Endothelial cell of umbilical vein (primary cell): ENCODE measurements at regions not wholly inside any gene's neighbourhood (a gene's known extent, or its start where the extent isn't known, plus 50 kb on each side); places are given as distances from the start of the nearest gene placed in this dataset.

ENCODE experiments used
- BruUV-seq: library from RNA; stranded (reverse); fragments of 400-500 nt; replicated peaks from 2 replicates; lab custom pipeline; 2021; lab: Mats Ljungman, UMichigan
- CTCF ChIA-PET: fragments of 300-600, 350-600 bp; sonication (Branson Sonifier 250); formaldehyde crosslinking; loops from one replicate; lab custom pipeline; 2021; ENCODE audit warnings: antibody characterized with exemption, inconsistent platforms; lab: Charles Lee
- POLR2A ChIA-PET: fragments of 300-600, 350-600 bp; sonication (Branson Sonifier 250); formaldehyde crosslinking; loops from one replicate; lab custom pipeline; 2021; ENCODE audit warnings: antibody characterized with exemption, inconsistent platforms; lab: Charles Lee
- DNase-seq: peaks from one replicate; pipeline ENCODE4 v3.0.0-alpha.2; 2011; ENCODE audit warnings: low read depth, low spot score
- FAIRE-seq: peaks from 2 replicates; lab custom pipeline; 2011; peaks lifted over from hg19 to GRCh38; lab: Jason Lieb, UNC
- H2AFZ ChIP-seq: 2 replicates; pipeline ENCODE4 v1.6.0; 2012; ENCODE audit warnings: low read depth, low read length, control low read depth, inconsistent platforms
- H3K27ac ChIP-seq: 2 replicates; pipeline ENCODE4 v1.5.1; 2011; ENCODE audit warnings: low read depth, mild to moderate bottlenecking, control low read depth, low read length, moderate library complexity; ENCODE audit not compliant: insufficient read depth
- H3K27me3 ChIP-seq, 2 experiments: 2 replicates each; pipeline versions ENCODE4 v1.6.0 to v1.6.1; 2011; ENCODE audit warnings: low read length in 2 of 2, mixed read lengths in 1 of 2; ENCODE audit not compliant: control insufficient read depth in 2 of 2, insufficient read depth in 2 of 2
- H3K36me3 ChIP-seq, 2 experiments: 2 replicates in 1 of 2; 3 replicates in 1 of 2; pipeline ENCODE4 v1.5.1; 2011; ENCODE audit warnings: low read length in 2 of 2, mild to moderate bottlenecking in 1 of 2, moderate library complexity in 1 of 2; ENCODE audit not compliant: control insufficient read depth in 2 of 2, insufficient read depth in 2 of 2; ENCODE audit errors: extremely low read depth in 1 of 2
- H3K4me1 ChIP-seq: 3 replicates; pipeline ENCODE4 v1.5.1; 2011; ENCODE audit warnings: mild to moderate bottlenecking, low read length; ENCODE audit not compliant: control insufficient read depth, insufficient read depth; ENCODE audit errors: extremely low read depth
- H3K4me2 ChIP-seq: 2 replicates; pipeline ENCODE4 v1.6.1; 2011; ENCODE audit warnings: low read length, control low read depth, mixed read lengths; ENCODE audit not compliant: insufficient read depth
- H3K4me3 ChIP-seq, 3 experiments: fragments of 200-600 bp in 1 of 3; sonication (generic), shearing (Covaris generic) in 1 of 3; replicated peaks in 1 of 3; 2 replicates each; pipeline ENCODE4 v1.5.1; 2011 to 2016; ENCODE audit warnings: control low read depth in 3 of 3, low read length in 3 of 3, mild to moderate bottlenecking in 2 of 3, inconsistent platforms in 1 of 3, low read depth in 1 of 3, moderate library complexity in 1 of 3; ENCODE audit not compliant: insufficient read depth in 1 of 3
- H3K79me2 ChIP-seq: 2 replicates; pipeline ENCODE4 v1.6.0; 2012; ENCODE audit warnings: low read length, inconsistent platforms; ENCODE audit not compliant: control insufficient read depth, insufficient read depth
- H3K9ac ChIP-seq: replicated peaks from 2 replicates; pipeline ENCODE3; 2011; ENCODE audit warnings: low read length, control low read depth; ENCODE audit not compliant: insufficient read depth; ENCODE audit errors: extremely low read depth
- H3K9me1 ChIP-seq: replicated peaks from 3 replicates; pipeline ENCODE4 v1.6.0; 2011; ENCODE audit warnings: mild to moderate bottlenecking, low read length; ENCODE audit not compliant: control insufficient read depth, insufficient read depth; ENCODE audit errors: extremely low read depth
- H3K9me3 ChIP-seq: replicated peaks from 2 replicates; pipeline ENCODE4 v1.5.1; 2012; ENCODE audit warnings: low read length, inconsistent platforms; ENCODE audit not compliant: control insufficient read depth, insufficient read depth
- H4K20me1 ChIP-seq: replicated peaks from 2 replicates; pipeline ENCODE3; 2011; ENCODE audit warnings: mild to moderate bottlenecking, low read length; ENCODE audit not compliant: control insufficient read depth, insufficient read depth; ENCODE audit errors: extremely low read depth
- CTCF ChIP-seq, 2 donors: IDR thresholded peaks; 1 replicate in 1 of 2; 2 replicates in 1 of 2; pipeline ENCODE4 v1.5.1; 2011; ENCODE audit warnings: low read length in 2 of 2, mild to moderate bottlenecking in 2 of 2, moderate library complexity in 2 of 2, control low read depth in 1 of 2, inconsistent platforms in 1 of 2, low read depth in 1 of 2; ENCODE audit not compliant: insufficient read depth in 1 of 2; ENCODE audit errors: extremely low read depth in 1 of 2
- EZH2 ChIP-seq: IDR thresholded peaks from 2 replicates; pipeline ENCODE4 v1.6.1; 2012; ENCODE audit warnings: borderline replicate concordance, low read depth, mild to moderate bottlenecking, moderate library complexity, low read length, inconsistent platforms; ENCODE audit not compliant: severe bottlenecking
- FOS ChIP-seq: IDR thresholded peaks from 2 replicates; pipeline ENCODE4 v1.6.1; 2011; ENCODE audit warnings: mild to moderate bottlenecking, low read length, moderate library complexity, borderline replicate concordance; ENCODE audit not compliant: insufficient read depth
- GATA2 ChIP-seq: IDR thresholded peaks from 2 replicates; pipeline ENCODE4 v1.7.0; 2011; ENCODE audit warnings: low read depth, mild to moderate bottlenecking, moderate library complexity, mixed read lengths, low read length; ENCODE audit not compliant: insufficient read length, insufficient read depth
- JUN ChIP-seq: IDR thresholded peaks from 2 replicates; pipeline ENCODE4 v1.6.1; 2011; ENCODE audit warnings: borderline replicate concordance, low read depth; ENCODE audit not compliant: insufficient read length, insufficient read depth
- MAX ChIP-seq: IDR thresholded peaks from 2 replicates; pipeline ENCODE4 v1.6.1; 2011; ENCODE audit not compliant: insufficient read depth, insufficient read length
- MYC ChIP-seq: IDR thresholded peaks from one replicate; pipeline ENCODE4 v1.6.1; 2011; ENCODE audit warnings: mild to moderate bottlenecking, low read depth, low read length
- POLR2A ChIP-seq: IDR thresholded peaks from 2 replicates; pipeline ENCODE4 v1.6.1; 2012; ENCODE audit warnings: low read depth, mild to moderate bottlenecking, control low read depth, low read length
- POLR2AphosphoS5 ChIP-seq: IDR thresholded peaks from 2 replicates; pipeline ENCODE4 v1.6.1; 2012; ENCODE audit warnings: low read depth, mild to moderate bottlenecking, control low read depth, low read length, moderate library complexity; ENCODE audit not compliant: insufficient read depth
- dilution Hi-C: fragments of 300-500 bp; cut with MboI; formaldehyde crosslinking; loops from one replicate; pipeline ENCODE4 v1.15.0; 2019; ENCODE audit warnings: low sequenced_read_pairs; ENCODE audit not compliant: extremely low pct_ligation_motif_present
- intact Hi-C: fragments of 100-400 bp; cut with micrococcal nuclease; formaldehyde crosslinking; loops from one replicate; pipeline ENCODE4 v1.10.0; 2022

GRCh38 chr1:172790245-172790644 lies 131.3 kb downstream of the FASLG start:
- Histone ChIP-seq H3K79me2 (no peaks in the 10 kb centered on the region), H3K9me1 (no peaks in the 10 kb centered on the region), H2AFZ (no peak overlapping the region), H3K4me1 (no peaks in the 10 kb centered on the region), H4K20me1 (no peaks in the 10 kb centered on the region), H3K36me3 (no peaks in the 10 kb centered on the region), H3K9ac (no peak overlapping the region), H3K4me2 (no peak overlapping the region), H3K27ac (no peak overlapping the region), H3K27me3 (no peaks in the 10 kb centered on the region), H3K4me3 (no peak overlapping the region), H3K9me3 (no peaks in the 10 kb centered on the region)
- FAIRE-seq: no peak
- ChIA-PET CTCF (interaction anchor here (1.4 kb wide), 1 partner anchor 11 kb away, joined by 3 read pairs; no protein-coding TSS in a partner anchor), POLR2A (no interaction called here)
- intact Hi-C loops: no loop called here
- no TSS peak for BruUV-seq
- no peak for DNase-seq
- dilution Hi-C loops: no loop called here
- TF ChIP-seq EZH2: no peak
- TF ChIP-seq CTCF (IDR thresholded peaks at IDR 0.05; ENCODE audit: extremely low read depth in 1 of 2, insufficient read depth in 1 of 2, low read depth in 1 of 2, low read length in 2 of 2): no peak
- no peak for TF ChIP-seq JUN
- no peak for TF ChIP-seq POLR2A
- no peak for TF ChIP-seq POLR2AphosphoS5
- no peak for TF ChIP-seq MYC
- no peak for TF ChIP-seq FOS
- no peak for TF ChIP-seq MAX
- no peak for TF ChIP-seq GATA2
